OCI-LY7 (cell line): ENCODE measurements at regions not wholly inside any gene's neighbourhood (a gene's known extent, or its start where the extent isn't known, plus 50 kb on each side); places are given as distances from the start of the nearest gene placed in this dataset.

Experiments used
- BruUV-seq: library from RNA; stranded (reverse); fragments of 400-500 nt; replicated peaks from 2 replicates; lab custom pipeline; 2021; lab: Mats Ljungman, UMichigan
- CTCF ChIA-PET: fragments of 300-600 bp; sonication (Branson Sonifier 250); formaldehyde crosslinking; loops from one replicate; lab custom pipeline; 2022; ENCODE audit warnings: antibody characterized with exemption; ENCODE audit not compliant: unreplicated experiment; lab: Charles Lee
- POLR2A ChIA-PET: fragments of 300-600 bp; sonication (Branson Sonifier 250); formaldehyde crosslinking; loops from one replicate; lab custom pipeline; 2022; ENCODE audit warnings: antibody characterized with exemption; lab: Charles Lee
- DNase-seq: peaks from one replicate; pipeline ENCODE4 v3.0.0-alpha.2; 2015; ENCODE audit warnings: low spot score
- H2AFZ ChIP-seq: fragments of 200-600 bp; sonication (generic), shearing (Covaris generic); 2 replicates; pipeline ENCODE4 v1.6.1; 2014; ENCODE audit warnings: mild to moderate bottlenecking, antibody characterized with exemption, low read length, moderate library complexity
- H3K27ac ChIP-seq: fragments of 200-600 bp; sonication (generic); 2 replicates; pipeline ENCODE4 v1.5.1; 2014; ENCODE audit warnings: mixed run types, low read depth, mild to moderate bottlenecking, moderate library complexity, low read length, inconsistent platforms; ENCODE audit not compliant: poor library complexity, severe bottlenecking
- H3K36me3 ChIP-seq: fragments of 200-600 bp; sonication (generic); 2 replicates; pipeline ENCODE4 v1.6.1; 2014; ENCODE audit warnings: mild to moderate bottlenecking, antibody characterized with exemption, low read length, moderate library complexity, mixed read lengths; ENCODE audit not compliant: insufficient read depth
- H3K4me1 ChIP-seq: fragments of 200-600 bp; sonication (generic); 2 replicates; pipeline ENCODE4 v1.5.1; 2014; ENCODE audit warnings: mild to moderate bottlenecking, low read length; ENCODE audit not compliant: insufficient read depth, poor library complexity, severe bottlenecking
- H3K4me2 ChIP-seq: fragments of 200-600 bp; sonication (generic); 2 replicates; pipeline ENCODE4 v1.6.1; 2014; ENCODE audit warnings: mild to moderate bottlenecking, low read length
- H3K4me3 ChIP-seq: fragments of 200-600 bp; sonication (generic); 2 replicates; pipeline ENCODE4 v1.5.1; 2014; ENCODE audit warnings: mild to moderate bottlenecking, low read depth, low read length; ENCODE audit not compliant: poor library complexity, severe bottlenecking
- H3K79me2 ChIP-seq: fragments of 200-600 bp; sonication (generic); 2 replicates; pipeline ENCODE4 v1.6.1; 2016; ENCODE audit warnings: low read depth, mild to moderate bottlenecking, low read length, moderate library complexity, mixed read lengths; ENCODE audit not compliant: insufficient read depth
- H3K9me2 ChIP-seq: fragments of 200-600 bp; sonication (generic); 2 replicates; pipeline ENCODE4 v1.6.1; 2016; ENCODE audit warnings: mild to moderate bottlenecking, low read length, mixed read lengths; ENCODE audit not compliant: insufficient read depth
- H3K9me3 ChIP-seq: fragments of 200-600 bp; sonication (generic); 2 replicates; pipeline ENCODE4 v1.6.1; 2014; ENCODE audit warnings: mild to moderate bottlenecking, mixed run types, low read length, mixed read lengths
- H4K20me1 ChIP-seq: fragments of 200-600 bp; sonication (generic); 2 replicates; pipeline ENCODE4 v1.6.1; 2014; ENCODE audit warnings: mild to moderate bottlenecking, antibody characterized with exemption, low read length, moderate library complexity, mixed read lengths; ENCODE audit not compliant: insufficient read depth
- CTCF ChIP-seq: fragments of 200-600 bp; sonication (generic); conservative IDR thresholded peaks from 2 replicates; pipeline ENCODE4 v1.5.1; 2014; ENCODE audit warnings: mild to moderate bottlenecking, antibody characterized with exemption, low read length, moderate library complexity, mixed read lengths
- EZH2phosphoT487 ChIP-seq: fragments of 200-600 bp; sonication (generic); IDR thresholded peaks from 2 replicates; pipeline ENCODE4 v1.6.1; 2018; ENCODE audit warnings: low read depth, borderline replicate concordance, mild to moderate bottlenecking, mixed run types, antibody characterized with exemption, low read length, moderate library complexity, mixed read lengths
- intact Hi-C: fragments of 100-400 bp; cut with micrococcal nuclease; formaldehyde crosslinking; loops from one replicate; pipeline ENCODE4 v1.10.0; 2022; ENCODE audit not compliant: unreplicated experiment

GRCh38 chr2:223513771-223514455 is 88.2 kb downstream of the SCG2 start:
- Histone ChIP-seq H3K9me3 (no peaks in the 10 kb centered on the region), H3K9me2 (no peaks in the 10 kb centered on the region), H4K20me1 (no peaks in the 10 kb centered on the region), H3K4me3 (no peak overlapping the region), H3K27ac (no peak overlapping the region), H3K36me3 (no peaks in the 10 kb centered on the region), H3K79me2 (no peaks in the 10 kb centered on the region), H3K4me2 (no peak overlapping the region), H3K4me1 (no peaks in the 10 kb centered on the region), H2AFZ (no peak overlapping the region)
- DNase-seq, result no peak
- no TSS peak for BruUV-seq
- TF ChIP-seq EZH2phosphoT487 (no peak), CTCF (no peak)
- CTCF ChIA-PET, result no interaction called here
- intact Hi-C loops, result no loop called here
- POLR2A ChIA-PET, result no interaction called here

- CTCF ChIA-PET, result no interaction called here
- BruUV-seq, result no TSS peak
- Histone ChIP-seq H3K9me2 (no peaks in the 10 kb centered on the region), H3K79me2 (no peaks in the 10 kb centered on the region), H3K36me3 (no peaks in the 10 kb centered on the region), H3K4me2 (no peak overlapping the region), H3K9me3 (no peaks in the 10 kb centered on the region), H3K27ac (no peak overlapping the region), H3K4me3 (no peak overlapping the region), H4K20me1 (no peaks in the 10 kb centered on the region), H3K4me1 (no peaks in the 10 kb centered on the region), H2AFZ (no peak overlapping the region)
- TF ChIP-seq EZH2phosphoT487 (no peak), CTCF (no peak)
- intact Hi-C loops, result no loop called here
- POLR2A ChIA-PET, result no interaction called here
- no peak for DNase-seq
These were observed 82.7 kb downstream of the SCG2 start for GRCh38 chr2:223519471-223519870.

- H3K4me2 ChIP-seq, result no peak overlapping the region
- TF ChIP-seq EZH2phosphoT487, result no peak
- no peak for TF ChIP-seq CTCF
These were observed 79.4 kb downstream of the SCG2 start for GRCh38 chr2:223522796-223523195.

More at GRCh38 chr2:223522796-223523195, 79.4 kb downstream of the SCG2 start:
- H3K9me2 ChIP-seq, result no peaks in the 10 kb centered on the region
- intact Hi-C loops, result no loop called here
- no peak overlapping the region for H3K4me3 ChIP-seq
- DNase-seq, result no peak
- H3K4me1 ChIP-seq, result no peaks in the 10 kb centered on the region
- no peak overlapping the region for H3K27ac ChIP-seq
- H3K36me3 ChIP-seq, result no peaks in the 10 kb centered on the region
- CTCF ChIA-PET, result no interaction called here
- no peak overlapping the region for H2AFZ ChIP-seq
- H3K9me3 ChIP-seq, result no peaks in the 10 kb centered on the region
- H4K20me1 ChIP-seq, result no peaks in the 10 kb centered on the region
- no TSS peak for BruUV-seq
- H3K79me2 ChIP-seq, result no peaks in the 10 kb centered on the region
- POLR2A ChIA-PET, result no interaction called here
